GM10266 (cell line): ENCODE measurements at regions not wholly inside any gene's neighbourhood (a gene's known extent, or its start where the extent isn't known, plus 50 kb on each side); places are given as distances from the start of the nearest gene placed in this dataset.
"Not testable (repeated sequence)": the region's sequence is repeated elsewhere in the genome, so short reads cannot be mapped to it uniquely, and the experiment has no call there.

ENCODE experiments used
- DNase-seq: peaks from one replicate; pipeline ENCODE4 v3.0.0; 2012; ENCODE audit errors: extremely low spot score
- CTCF ChIP-seq: IDR thresholded peaks from 2 replicates; pipeline ENCODE4 v1.5.1; 2012; ENCODE audit warnings: mild to moderate bottlenecking, low read depth; ENCODE audit not compliant: control insufficient read depth, insufficient read depth; ENCODE audit errors: missing control alignments

GRCh38 chr5:7096294-7096693 is 299.6 kb upstream of the ADCY2 start:
- no peak for DNase-seq
- TF ChIP-seq CTCF, result no peak

GRCh38 chr5:7105358-7105757 is 290.6 kb upstream of the ADCY2 start:
- no peak for DNase-seq
- no peak for TF ChIP-seq CTCF

GRCh38 chr5:7117961-7118360 is 278.0 kb upstream of the ADCY2 start:
- TF ChIP-seq CTCF, result no peak
- DNase-seq, result no peak

- DNase-seq, result no peak
- TF ChIP-seq CTCF, result no peak
Measured at GRCh38 chr5:7131680-7132079, 264.3 kb upstream of the ADCY2 start.

GRCh38 chr5:7146886-7147285 is 249.1 kb upstream of the ADCY2 start:
- DNase-seq, result no peak
- TF ChIP-seq CTCF, result no peak

- DNase-seq, result no peak
- TF ChIP-seq CTCF, result no peak
Measured at GRCh38 chr5:7157083-7157482, 238.9 kb upstream of the ADCY2 start.

- DNase-seq, result no peak
Measured at GRCh38 chr5:7169240-7169878, 226.6 kb upstream of the ADCY2 start.

GRCh38 chr5:7170785-7171184 is 225.2 kb upstream of the ADCY2 start:
- not testable (repeated sequence) for DNase-seq

More at GRCh38 chr5:7169240-7169878, 226.6 kb upstream of the ADCY2 start:
- TF ChIP-seq CTCF, result no peak
